Heart left ventricle (tissue), 13 donors: ENCODE measurements at regions not wholly inside any gene's neighbourhood (a gene's known extent, or its start where the extent isn't known, plus 50 kb on each side); places are given as distances from the start of the nearest gene placed in this dataset.

Experiments
- POLR2A ChIP-seq, 2 donors: fragments of 450-650 bp; IDR thresholded peaks; one replicate each; pipeline ENCODE4 v1.6.1; 2017; ENCODE audit warnings: antibody characterized with exemption in 2 of 2, mild to moderate bottlenecking in 2 of 2, moderate library complexity in 2 of 2
- TF ChIP-seq, protein P1 (sequence below), 12 donors: fragments of 200-600 bp; sonication (generic) in 4 of 12; IDR thresholded peaks; one replicate each; pipeline versions ENCODE4 v1.5.0 to v1.8.0; 2018 to 2022; ENCODE audit warnings: antibody characterized with exemption in 12 of 12, mild to moderate bottlenecking in 5 of 12
- donor health status: ischemic (EF 13 %, LVEDD 7.1; RV severe dilation, severe dysfunction).
- donor health status: DM: no; HTN: yes; CAD: no.
- donor health status: DM: no; HTN: no; CAD: no.
- donor health status: ischemic (EF 25% LVEDD 6.9; RV normal size, moderate dysfunction).
- donor health status: ischemic (EF 25% LVEDD 5.7; RV mildly dilated, moderate dysfunction).
- donor health status: ischemic (EF 35%, LVEDD 5.7; RV mildly dilated, moderate dysfunction).
- donor health status: nonischemic (EF 11% LVEDD 7.7; RV severe dilation, severe dysfunction).
- donor health status: DM: yes; HTN: yes; CAD: no.
- donor health status: PGD.
- donor health status: ischemic (EF 29% LVEDD 5.4; RV normal size, mild dysfunction).
- donor health status: nonischemic (EF 23%, LVEDD 6.1; RV moderate dilation, normal function).

DNA sequence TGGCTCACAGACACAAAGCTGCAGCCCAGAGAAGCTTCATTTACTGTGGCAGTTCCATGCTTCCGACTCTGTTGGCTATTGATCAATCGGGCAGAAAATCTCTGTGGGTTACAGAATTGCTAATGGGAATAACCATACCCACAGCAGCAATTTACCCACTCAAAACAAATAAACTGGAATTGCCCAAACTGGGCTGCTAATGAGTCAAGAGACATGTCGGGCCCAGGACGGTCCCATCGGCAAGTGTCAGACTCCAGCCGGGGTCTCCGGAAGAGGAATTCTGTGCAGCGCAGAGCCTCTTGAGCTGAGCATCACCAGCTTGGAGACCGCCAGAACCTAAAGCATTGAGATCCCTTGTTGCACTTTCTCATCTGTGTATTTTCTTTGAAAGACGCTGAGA, 67.8 kb downstream of the TMEM18 start:
- no peak for TF ChIP-seq POLR2A (IDR thresholded peaks at IDR 0.05)
- TF ChIP-seq, protein P1, sequence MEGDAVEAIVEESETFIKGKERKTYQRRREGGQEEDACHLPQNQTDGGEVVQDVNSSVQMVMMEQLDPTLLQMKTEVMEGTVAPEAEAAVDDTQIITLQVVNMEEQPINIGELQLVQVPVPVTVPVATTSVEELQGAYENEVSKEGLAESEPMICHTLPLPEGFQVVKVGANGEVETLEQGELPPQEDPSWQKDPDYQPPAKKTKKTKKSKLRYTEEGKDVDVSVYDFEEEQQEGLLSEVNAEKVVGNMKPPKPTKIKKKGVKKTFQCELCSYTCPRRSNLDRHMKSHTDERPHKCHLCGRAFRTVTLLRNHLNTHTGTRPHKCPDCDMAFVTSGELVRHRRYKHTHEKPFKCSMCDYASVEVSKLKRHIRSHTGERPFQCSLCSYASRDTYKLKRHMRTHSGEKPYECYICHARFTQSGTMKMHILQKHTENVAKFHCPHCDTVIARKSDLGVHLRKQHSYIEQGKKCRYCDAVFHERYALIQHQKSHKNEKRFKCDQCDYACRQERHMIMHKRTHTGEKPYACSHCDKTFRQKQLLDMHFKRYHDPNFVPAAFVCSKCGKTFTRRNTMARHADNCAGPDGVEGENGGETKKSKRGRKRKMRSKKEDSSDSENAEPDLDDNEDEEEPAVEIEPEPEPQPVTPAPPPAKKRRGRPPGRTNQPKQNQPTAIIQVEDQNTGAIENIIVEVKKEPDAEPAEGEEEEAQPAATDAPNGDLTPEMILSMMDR (IDR thresholded peaks at IDR 0.05) = no peak
